ENCODE measurements at regions not wholly inside any gene's neighbourhood (a gene's known extent, or its start where the extent isn't known, plus 50 kb on each side); places are given as distances from the start of the nearest gene placed in this dataset.

GRCh38 chr6:108752733-108753590, 95.3 kb upstream of the ARMC2 start:
- H3K9me3 Mint-ChIP-seq = no peaks in the 10 kb centered on the region
- intact Hi-C loops (cut with micrococcal nuclease) = no loop called here
- no peak overlapping the region for H3K27ac Mint-ChIP-seq
- ATAC-seq (ENCODE audit: low read depth) (no peak), DNase-seq (no peak)
- CTCF ChIA-PET = no interaction called here
- no peaks in the 10 kb centered on the region for H3K4me1 Mint-ChIP-seq
- H3K27me3 Mint-ChIP-seq = peaks cover 7% of the 10 kb centered on the region
- POLR2A ChIA-PET = no interaction called here
- H3K4me3 Mint-ChIP-seq = no peak overlapping the region
- no peaks in the 10 kb centered on the region for H3K36me3 Mint-ChIP-seq (ENCODE audit: low read depth)
- TF ChIP-seq CTCF (IDR thresholded peaks at IDR 0.05) = no peak

- ChIA-PET POLR2A (no interaction called here), CTCF (no interaction called here)
- DNase-seq (no peak), ATAC-seq (ENCODE audit: low read depth) (no peak)
- no peak for TF ChIP-seq CTCF (IDR thresholded peaks at IDR 0.05)
- Mint-ChIP-seq H3K27ac (no peak overlapping the region), H3K36me3 (ENCODE audit: low read depth) (no peaks in the 10 kb centered on the region), H3K9me3 (no peaks in the 10 kb centered on the region), H3K4me1 (no peaks in the 10 kb centered on the region), H3K27me3 (peaks cover 9% of the 10 kb centered on the region), H3K4me3 (no peak overlapping the region)
- intact Hi-C loops (cut with micrococcal nuclease) = no loop called here
These were observed 92.7 kb upstream of the ARMC2 start for GRCh38 chr6:108755257-108756240.

GRCh38 chr6:108757357-108757756, 90.9 kb upstream of the ARMC2 start:
- H3K4me1 Mint-ChIP-seq = peaks cover 2% of the 10 kb centered on the region
- TF ChIP-seq CTCF (IDR thresholded peaks at IDR 0.05) = no peak
- H3K27ac Mint-ChIP-seq = no peak overlapping the region
- ATAC-seq (ENCODE audit: low read depth) (no peak), DNase-seq (no peak)
- peaks cover 9% of the 10 kb centered on the region for H3K27me3 Mint-ChIP-seq
- H3K4me3 Mint-ChIP-seq = no peak overlapping the region
- ChIA-PET CTCF (no interaction called here), POLR2A (no interaction called here)
- no peaks in the 10 kb centered on the region for H3K36me3 Mint-ChIP-seq (ENCODE audit: low read depth)
- no peaks in the 10 kb centered on the region for H3K9me3 Mint-ChIP-seq
- intact Hi-C loops (cut with micrococcal nuclease) = no loop called here

- no peaks in the 10 kb centered on the region for H3K36me3 Mint-ChIP-seq (ENCODE audit: low read depth)
- peaks cover 5% of the 10 kb centered on the region for H3K4me1 Mint-ChIP-seq
- ChIA-PET POLR2A (no interaction called here), CTCF (no interaction called here)
- ATAC-seq (ENCODE audit: low read depth) (no peak), DNase-seq (no peak)
- H3K27me3 Mint-ChIP-seq = peaks cover 9% of the 10 kb centered on the region
- H3K27ac Mint-ChIP-seq = no peak overlapping the region
- intact Hi-C loops (cut with micrococcal nuclease) = no loop called here
- H3K4me3 Mint-ChIP-seq = no peak overlapping the region
- no peaks in the 10 kb centered on the region for H3K9me3 Mint-ChIP-seq
- no peak for TF ChIP-seq CTCF (IDR thresholded peaks at IDR 0.05)
These were observed 89.3 kb upstream of the ARMC2 start for GRCh38 chr6:108758884-108759283.
